ENCODE measurements at regions not wholly inside any gene's neighbourhood (a gene's known extent, or its start where the extent isn't known, plus 50 kb on each side); places are given as distances from the start of the nearest gene placed in this dataset.

- Histone ChIP-seq H4K20me1 (ENCODE audit: insufficient read depth, low read length) (no peaks in the 10 kb centered on the region), H3K4me1 (ENCODE audit: insufficient read depth, low read length) (no peaks in the 10 kb centered on the region), H3K9me3 (ENCODE audit: low read length) (no peaks in the 10 kb centered on the region), H3K9ac (ENCODE audit: insufficient read depth, low read depth, low read length) (no peak overlapping the region), H3K4me3 (replicated peaks in 1 of 3; ENCODE audit: insufficient read depth in 1 of 3, low read depth in 2 of 3, low read length in 3 of 3) (no peak overlapping the region), H3K36me3 (replicated peaks in 1 of 2; ENCODE audit: control insufficient read depth in 1 of 2, insufficient read depth in 2 of 2, low read length in 2 of 2) (no peaks in the 10 kb centered on the region), H3K79me2 (ENCODE audit: insufficient read depth, low read length) (no peaks in the 10 kb centered on the region), H2AFZ (ENCODE audit: low read length) (no peak overlapping the region), H3K27ac (ENCODE audit: extremely low read length, insufficient read depth, low read length) (no peak overlapping the region), H3K4me2 (ENCODE audit: low read depth, low read length) (no peak overlapping the region), H3K27me3 (ENCODE audit: control insufficient read depth in 1 of 2, insufficient read depth in 2 of 2, low read length in 2 of 2) (peaks cover 0 to 32% of the 10 kb centered on the region in 2 experiments; a peak in 1 of 5 replicates)
- no TSS peak for BruUV-seq (replicated peaks)
- intact Hi-C loops (cut with micrococcal nuclease; ENCODE audit: unreplicated experiment): no loop called here
- WGBS (ENCODE audit: low lambda C conversion rate): 0% methylated on average over 1 of the region's 1 CpG
- in situ Hi-C loops (cut with HindIII; ENCODE audit: extremely low pct_ligation_motif_present, low pct_unique_long_range_greater_than_20kb): no loop called here
- CTCF ChIA-PET (ENCODE audit: low intra/inter-chr PET ratio, low total read pairs): no interaction called here
- POLR2A ChIA-PET: no interaction called here
- TF ChIP-seq RFX1 (IDR thresholded peaks at IDR 0.05) (no peak), PRDM10 (CRISPR knock-in tag; IDR thresholded peaks at IDR 0.05; ENCODE audit: low read depth) (no peak), MEIS2 (CRISPR knock-in tag; IDR thresholded peaks at IDR 0.05) (no peak), E2F1 (CRISPR knock-in tag; IDR thresholded peaks at IDR 0.05) (no peak), GMEB1 (CRISPR knock-in tag; IDR thresholded peaks at IDR 0.05; ENCODE audit: borderline replicate concordance) (no peak), ZNF3 (CRISPR knock-in tag; IDR thresholded peaks at IDR 0.05) (no peak), ETV6 (CRISPR knock-in tag; conservative IDR thresholded peaks at IDR 0.05) (no peak), ATF4 (CRISPR knock-in tag; IDR thresholded peaks at IDR 0.05) (no peak), HDAC1 (CRISPR knock-in tag; IDR thresholded peaks at IDR 0.05) (no peak), ZNF460 (CRISPR knock-in tag; IDR thresholded peaks at IDR 0.05; ENCODE audit: borderline replicate concordance) (no peak)
- FAIRE-seq: no peak
- no peak for DNase-seq (ENCODE audit: low spot score)
- no peak for ATAC-seq
Measured at GRCh38 chr11:32317643-32318042, 117.7 kb downstream of the WT1 start.
